Bone marrow (tissue), 2 donors: ENCODE measurements at regions not wholly inside any gene's neighbourhood (a gene's known extent, or its start where the extent isn't known, plus 50 kb on each side); places are given as distances from the start of the nearest gene placed in this dataset.
"Not testable (repeated sequence)": the region's sequence is repeated elsewhere in the genome, so short reads cannot be mapped to it uniquely, and the experiment has no call there.

ENCODE experiments used
- DNase-seq, 2 donors: peaks; one replicate each; lab custom pipeline; 2025; lab: John Stamatoyannopoulos, UW

DNA sequence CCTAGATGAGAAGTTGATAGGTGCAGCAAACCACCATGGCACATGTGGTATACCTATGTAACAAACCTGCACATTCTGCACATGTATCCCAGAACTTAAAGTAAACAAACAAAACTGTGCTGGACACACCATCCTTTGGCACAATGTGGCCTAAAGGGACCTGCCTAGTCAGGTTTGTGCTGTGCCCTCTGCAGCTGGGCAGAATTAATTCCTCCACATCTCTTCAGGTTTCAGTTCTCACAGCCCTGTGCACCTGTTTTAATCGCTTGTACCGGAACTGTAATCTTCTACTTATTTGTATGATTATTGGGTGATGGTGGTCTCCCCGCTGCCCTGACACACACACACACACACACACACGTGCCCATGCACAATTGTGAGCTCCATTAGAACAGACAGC lies 252.7 kb downstream of the ACTR3B start:
- DNase-seq, result no peak

DNA sequence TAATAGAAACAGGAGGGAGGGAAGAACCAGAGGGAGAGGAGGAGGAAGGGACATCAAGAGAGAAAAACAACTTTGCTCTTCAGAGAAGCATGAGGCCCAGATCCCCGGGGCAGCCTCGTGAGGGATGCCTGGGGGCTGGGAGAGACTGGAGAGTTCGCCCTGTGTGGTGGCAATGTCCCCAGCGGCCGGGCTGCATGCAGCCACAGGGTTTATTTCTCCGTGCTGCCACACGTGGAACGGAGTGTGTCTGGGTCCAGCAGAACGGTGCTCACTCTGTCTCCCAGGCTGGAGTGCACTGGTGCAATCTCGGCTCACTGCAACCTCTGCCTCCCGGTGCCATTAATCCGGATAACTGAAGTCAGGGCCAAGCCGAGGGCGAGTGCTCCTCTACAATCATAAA lies 257.7 kb downstream of the ACTR3B start:
- DNase-seq, result no peak

DNA sequence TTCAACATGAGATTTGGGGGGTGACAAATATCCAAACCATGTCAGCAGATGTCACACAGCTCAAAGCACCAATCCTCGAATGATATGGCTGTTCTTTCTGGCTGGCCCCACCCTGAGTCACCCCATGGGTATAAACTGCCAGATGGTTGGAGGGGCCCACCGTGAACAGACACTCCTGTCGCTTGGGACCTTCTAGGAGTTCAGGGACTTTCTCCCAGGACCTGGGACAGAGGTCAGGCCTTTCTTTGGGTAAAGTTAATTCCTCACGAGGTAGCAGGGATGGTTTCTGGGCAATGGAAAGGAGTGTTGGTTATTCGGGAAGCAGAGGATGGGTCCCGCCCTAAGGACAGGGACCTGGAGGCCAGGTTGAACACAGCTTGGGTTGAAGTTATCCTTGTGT lies 262.0 kb downstream of the ACTR3B start:
- DNase-seq, result no peak

DNA sequence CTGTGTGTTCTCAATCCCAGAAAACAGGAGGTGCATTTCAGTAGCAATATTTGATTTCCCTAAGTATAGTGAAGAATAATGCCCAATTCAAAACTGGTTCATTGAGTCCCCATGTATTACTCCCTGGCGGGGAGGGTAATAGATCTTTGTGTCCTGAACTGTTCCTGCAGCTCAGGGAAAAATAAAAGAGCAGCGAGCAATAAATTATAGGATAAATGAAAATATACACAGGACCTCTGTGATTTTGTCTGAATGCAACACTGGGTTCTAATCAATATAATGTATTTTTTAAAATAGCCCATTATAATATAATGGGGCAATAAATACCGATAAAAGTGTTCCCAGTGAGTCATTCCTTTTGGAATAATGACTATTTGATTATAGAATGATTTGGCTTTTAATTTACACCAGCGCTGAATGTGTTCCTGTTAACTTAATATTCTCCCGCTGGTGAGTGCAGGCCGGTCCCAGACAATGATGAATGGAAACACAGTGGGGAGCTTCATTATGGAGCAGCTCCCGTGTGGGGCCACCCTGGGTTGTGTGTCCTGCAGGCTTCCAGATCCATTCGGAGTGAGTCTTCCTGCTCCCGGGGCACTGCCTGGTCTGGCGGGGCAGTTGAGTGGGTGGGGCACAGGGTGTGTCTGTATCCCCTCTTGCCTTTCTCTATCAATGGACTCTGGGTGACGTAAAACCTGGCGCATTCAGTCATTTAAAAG lies 263.1 kb downstream of the ACTR3B start:
- no peak for DNase-seq

DNA sequence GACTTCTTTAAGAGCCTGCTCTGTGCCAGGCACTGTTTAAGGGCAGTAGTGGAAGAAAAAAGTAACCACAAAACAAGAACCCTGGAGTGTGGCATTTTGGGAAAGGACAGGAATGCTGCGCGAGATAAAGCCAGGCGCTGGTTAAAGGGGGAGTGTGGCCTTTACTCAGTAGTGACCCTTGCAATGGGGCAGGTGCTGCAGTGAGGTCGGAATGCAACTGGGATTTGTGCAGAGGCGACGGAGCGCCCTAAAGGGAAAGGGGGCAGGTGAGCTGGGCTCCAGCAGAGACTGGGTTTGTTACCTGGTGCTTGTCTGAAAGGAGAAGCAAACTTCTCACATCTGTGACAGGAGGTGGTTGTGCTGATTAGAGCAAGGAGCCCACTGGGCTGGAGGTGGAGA lies 263.6 kb downstream of the ACTR3B start:
- DNase-seq, result no peak

DNA sequence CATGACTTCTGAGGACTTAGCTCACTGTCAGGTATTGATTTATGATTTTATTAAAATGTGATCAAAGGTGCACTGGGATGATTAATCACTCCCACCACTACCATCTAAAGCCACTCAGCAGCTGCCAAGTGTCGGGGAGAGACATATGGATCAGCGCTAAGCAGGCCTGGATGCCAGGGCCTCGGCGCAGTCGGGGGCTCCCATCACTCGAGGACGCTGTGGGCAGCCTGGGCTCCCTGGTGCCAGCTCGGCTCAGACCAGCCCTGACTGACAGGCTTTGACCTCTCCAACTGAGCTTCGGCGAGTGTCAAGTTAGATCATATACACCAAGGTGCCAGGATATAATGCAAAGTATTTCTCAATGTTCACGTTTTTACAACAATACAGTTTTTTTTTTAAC lies 267.7 kb downstream of the ACTR3B start:
- DNase-seq, result no peak

DNA sequence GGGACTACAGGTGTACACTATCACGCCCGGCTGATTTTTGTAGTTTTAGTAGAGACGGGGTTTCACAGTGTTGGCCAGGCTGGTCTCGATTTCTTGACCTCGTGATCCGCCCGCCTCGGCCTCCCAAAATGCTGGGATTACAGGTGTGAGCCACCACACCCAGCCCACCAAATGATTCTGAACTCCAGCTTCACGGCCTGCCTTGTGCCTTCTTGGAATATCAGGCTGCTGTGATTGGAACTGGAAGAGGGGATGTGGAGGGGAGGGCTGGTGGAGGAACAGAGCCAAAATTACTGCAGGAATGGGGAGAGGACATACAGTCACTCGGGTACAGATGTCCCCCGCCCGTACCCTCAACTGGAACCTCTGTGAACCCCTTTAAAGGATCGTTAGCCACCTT lies 268.4 kb downstream of the ACTR3B start:
- no peak for DNase-seq

DNA sequence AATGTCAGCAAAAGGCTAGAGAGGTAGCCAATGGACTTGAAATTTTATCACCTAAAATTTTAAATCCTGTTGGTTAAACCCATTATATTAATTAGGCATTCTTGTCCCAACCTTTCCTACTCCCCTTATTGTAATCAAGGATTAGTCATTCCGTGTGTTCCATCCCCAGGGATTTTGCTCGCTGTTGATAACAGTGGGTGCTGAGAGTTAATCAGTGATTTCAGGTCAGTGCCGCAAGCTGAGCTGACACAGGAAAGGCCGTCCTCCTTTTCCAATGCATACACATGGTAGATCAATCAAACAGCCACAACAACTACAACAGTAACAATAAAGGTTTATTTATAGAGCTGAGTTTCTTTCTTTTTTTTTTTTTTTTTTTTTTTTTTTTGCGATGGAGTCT lies 271.4 kb downstream of the ACTR3B start:
- no peak for DNase-seq

DNA sequence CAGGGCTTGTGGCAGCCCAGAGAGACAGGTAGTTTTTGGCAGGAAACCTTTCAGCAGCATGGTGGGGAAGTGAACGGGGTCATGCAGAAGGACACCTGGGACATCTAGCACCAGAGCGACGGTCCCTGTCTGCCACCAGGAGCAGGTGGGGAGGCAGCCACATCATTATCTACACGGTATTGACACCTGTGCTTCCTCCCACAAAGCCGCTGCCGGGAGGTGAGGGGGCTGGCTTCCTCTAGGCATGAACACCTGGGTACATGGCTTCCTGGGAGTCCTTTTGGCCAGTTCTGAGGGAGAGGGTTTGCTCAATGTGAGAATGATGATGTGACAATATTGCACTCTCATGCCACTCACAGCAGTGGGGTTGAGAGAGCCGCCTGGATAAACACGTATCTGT lies 275.2 kb downstream of the ACTR3B start:
- DNase-seq, result no peak

DNA sequence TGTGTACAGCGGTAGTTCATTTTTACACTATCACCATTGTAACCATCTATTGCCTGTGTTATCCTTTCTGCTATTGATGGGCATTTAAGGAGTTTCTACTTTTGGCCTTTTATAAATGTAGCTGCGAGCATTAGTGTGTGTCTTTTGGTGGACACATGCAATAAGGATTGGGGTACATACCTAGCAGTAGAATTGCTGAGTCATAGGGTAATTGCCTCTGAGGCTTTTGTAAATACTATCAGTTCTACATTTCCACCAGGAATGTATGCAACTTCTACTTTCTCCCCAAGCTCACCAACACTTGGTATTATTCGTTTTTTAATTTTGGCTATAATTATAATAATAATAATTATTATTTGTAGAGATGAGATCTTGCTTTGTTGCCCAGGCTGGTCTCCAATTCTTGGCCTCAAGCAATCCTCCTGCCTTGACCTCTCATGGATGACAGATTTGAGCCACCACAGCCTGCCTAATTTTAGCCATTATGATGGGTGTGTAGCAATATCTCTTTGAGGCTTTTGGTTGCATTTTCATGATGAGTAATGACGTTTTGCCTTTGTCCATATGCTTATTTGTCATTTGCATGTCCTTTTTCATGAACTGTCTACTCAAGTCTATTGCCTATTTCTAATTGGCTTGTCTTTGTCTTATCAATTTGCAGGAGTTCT lies 277.0 kb downstream of the ACTR3B start:
- DNase-seq, result no peak

DNA sequence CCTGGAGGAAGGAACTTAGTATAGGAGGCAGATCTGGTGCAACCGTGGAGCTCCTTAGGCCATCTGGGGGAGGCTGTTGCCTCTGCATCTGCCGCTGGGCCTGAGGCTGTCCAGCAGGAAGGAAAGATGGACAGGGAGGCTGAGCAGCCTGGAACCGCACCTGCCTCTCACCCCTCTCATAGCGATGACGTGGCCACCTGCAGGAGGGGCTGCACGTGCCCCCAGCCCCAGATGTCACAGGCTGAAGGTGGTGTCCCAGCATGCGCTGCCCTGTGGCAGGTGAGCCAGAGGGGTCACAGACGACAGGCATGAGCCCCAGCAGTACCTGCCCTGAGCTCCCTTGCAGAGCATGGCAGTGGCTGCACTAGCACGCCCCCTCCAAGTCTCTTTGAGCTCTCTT lies 283.9 kb downstream of the ACTR3B start:
- no peak for DNase-seq

DNA sequence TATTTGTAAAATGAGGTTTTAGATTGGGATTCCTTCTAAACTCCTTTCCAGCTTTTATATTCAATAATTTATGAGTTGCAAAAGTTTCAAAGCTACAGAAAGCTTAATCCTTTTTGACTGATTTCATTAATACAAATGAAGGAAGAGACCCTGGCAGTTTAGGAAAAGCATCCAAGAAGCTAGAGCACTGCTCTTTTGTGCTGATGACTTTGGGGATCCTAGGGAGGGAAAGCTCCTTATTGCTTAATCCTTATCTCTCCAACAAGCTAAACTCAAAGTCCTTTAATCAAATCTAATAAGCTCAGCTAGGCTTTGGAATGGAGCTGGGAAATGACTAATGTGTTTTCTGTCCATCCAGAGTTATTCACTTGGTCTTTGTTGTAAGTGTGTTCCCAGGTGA lies 285.4 kb downstream of the ACTR3B start:
- DNase-seq, result no peak

DNA sequence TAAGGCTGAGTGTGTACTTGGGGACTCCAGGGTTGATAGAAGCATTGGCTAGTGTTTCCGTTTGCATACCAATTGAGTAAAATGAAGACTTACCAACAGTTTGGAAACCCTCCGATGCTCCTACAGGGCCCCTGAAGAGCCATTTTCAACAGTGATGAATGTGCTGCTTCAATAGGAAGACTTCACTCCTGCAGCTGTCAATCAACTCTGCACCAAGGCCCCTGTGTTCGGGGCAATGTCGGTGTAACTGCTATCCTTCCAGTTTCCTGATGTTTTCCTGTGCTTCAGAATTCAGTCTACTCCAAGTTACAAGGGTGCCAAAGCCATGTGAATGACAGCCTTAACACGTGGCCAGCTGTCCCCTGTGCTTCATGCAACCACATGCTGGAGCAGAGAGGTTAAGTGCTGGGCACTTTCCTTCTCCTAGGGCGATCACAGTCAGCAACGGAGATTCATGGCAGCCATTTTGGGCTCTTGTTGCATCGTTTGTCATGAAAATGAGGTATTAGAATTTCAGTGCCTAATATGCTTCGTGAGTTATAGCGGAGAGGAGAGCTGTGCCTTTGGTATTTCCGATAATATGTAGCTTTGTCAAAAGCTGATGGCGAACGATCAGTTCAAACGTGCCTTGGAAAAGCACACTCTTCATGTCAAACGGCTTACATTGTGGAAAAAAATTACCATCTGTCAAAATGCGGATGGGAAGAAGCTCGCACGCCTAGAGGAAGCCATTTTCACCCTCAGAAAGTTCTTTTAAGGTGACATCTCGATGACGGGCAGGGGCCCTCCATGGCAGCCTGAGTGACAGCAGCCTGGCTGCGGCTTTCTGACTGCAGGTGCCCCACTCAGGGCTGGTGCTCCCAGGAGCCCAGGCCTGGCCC lies 287.8 kb downstream of the ACTR3B start:
- no peak for DNase-seq

DNA sequence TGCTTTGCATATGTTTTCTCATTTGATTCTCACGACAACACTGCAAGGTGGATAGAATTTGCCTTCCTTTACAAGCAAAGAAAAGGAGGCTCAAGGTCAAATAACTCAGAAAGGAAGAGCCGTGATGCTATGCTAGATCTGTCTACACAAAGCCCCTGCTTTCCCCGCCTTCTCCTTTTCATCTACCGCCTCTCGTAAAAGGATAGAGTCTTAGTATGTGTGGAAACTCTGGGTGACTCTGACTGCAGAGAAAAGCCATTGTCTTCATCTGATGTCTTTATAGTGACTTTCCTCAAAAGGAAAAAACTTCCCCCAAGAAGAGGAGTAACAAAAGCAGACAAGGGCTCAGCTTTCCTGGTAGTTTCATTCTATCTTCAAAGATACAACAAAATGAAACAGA lies 292.7 kb downstream of the ACTR3B start:
- DNase-seq, result no peak

DNA sequence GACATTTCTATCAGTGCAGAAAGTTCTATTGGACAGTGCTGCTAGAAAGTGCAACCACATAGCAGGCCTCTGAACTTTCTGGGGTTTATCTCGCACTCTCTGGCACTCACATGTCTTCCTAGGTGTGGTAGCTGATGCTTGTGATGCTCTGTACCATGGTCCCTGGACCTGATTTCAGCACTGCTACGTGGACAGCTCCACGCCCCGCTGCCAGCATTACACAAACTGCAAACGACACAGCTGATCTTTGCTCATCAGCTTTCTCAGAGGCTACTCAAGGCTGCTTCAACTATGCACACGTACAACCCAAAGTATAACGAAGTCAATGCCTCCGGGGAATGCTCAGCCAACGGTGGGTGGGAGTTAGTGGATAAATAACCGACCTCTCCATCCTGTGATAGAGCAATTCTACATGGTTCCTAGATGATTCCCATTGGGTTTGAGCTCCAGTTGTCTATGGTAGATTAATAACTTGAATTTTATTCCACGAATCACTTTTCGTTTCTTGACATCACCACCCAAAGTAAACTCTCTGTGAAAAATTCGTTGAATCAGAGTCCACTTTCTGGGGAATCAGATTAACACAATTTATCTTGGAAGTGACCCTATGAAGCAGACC lies 302.5 kb downstream of the ACTR3B start:
- DNase-seq, result no peak

DNA sequence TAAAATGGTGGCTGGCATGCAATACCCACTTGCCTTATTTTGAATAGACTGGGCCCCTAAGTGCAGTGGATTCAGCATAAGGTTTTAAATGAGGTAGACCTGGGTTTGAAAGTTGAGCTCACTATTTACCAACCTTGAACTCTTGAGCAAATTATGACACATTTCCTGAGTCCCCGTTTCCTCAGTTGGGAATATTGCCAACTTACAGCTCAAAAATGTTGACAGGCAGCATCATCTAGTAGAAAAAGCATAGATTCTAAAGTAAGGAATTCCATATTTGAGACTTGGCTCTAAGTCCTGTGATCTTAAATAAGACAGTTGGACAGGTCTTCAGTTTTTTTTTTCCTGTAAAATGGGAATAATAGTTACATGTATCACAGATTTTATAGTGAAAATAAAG lies 305.5 kb downstream of the ACTR3B start:
- DNase-seq, result no peak

DNA sequence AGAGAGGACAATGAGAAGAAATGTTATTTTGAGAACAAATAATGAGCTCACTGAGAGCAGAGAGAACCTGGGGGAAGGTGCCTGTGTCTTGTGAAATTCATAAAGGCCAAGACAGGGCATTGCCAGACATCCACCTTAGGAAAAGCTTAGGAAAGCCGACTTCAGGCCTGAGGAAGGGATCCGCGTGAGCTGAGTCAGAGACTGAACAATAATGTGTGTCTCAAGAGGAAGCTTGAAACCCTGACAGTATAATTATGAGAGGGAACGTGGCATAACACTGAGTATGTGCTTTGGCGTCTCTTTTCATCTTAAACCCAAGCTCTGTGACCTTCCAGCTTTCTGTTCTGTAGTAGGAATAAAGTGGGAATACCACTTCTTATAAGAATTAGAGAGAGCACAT lies 307.2 kb downstream of the ACTR3B start:
- DNase-seq, result no peak

DNA sequence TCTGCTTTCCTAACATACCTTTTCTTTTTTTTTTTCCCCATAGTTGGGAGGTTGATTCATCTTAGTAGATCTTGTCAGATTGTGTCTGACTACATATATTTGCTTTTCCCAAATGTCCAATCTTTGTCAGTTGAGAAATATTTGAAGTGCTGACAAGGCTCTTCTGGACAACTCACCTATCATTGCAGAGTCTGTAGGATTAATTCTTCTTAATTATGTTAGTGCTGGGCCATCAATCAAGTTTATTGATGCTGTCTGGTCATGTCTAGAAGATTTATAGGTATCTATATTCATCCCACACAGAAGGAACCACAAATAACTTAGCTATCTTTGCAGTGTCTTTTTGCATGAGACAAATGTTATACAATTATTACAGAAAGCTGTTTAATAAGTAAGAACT lies 310.6 kb downstream of the ACTR3B start:
- no peak for DNase-seq

DNA sequence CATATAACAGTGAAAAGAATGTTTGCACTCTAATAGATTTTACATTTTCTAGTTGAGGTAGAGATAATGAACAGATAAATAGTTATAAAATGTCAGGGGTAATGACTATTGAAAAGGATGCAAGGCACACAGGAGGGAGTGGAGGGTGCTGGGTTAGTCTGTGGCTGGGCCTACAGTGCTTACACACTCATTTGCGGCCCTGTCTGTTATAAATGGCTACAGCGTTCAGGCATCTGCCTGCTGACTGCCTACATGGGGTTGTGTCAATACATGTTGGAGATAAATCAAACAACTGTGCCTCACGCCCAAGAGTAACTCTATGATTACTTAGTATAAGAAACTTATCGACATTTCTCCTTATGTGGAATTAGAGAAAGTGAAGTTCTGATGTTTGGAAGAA lies 313.3 kb downstream of the ACTR3B start:
- DNase-seq, result no peak

DNA sequence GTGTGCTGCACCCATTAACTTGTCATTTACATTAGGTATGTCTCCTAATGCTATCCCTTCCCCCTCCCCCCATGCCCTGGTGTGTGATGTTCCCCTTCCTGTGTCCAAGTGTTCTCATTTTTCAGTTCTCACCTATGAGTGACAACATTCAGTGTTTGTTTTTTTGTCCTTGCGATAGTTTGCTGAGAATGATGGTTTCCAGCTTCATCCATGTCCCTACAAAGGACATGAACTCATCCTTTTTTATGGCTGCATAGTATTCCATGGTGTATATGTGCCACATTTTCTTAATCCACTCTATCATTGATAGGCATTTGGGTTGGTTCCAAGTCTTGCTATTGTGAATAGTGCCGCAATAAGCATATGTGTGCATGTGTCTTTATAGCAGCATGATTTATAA lies 316.7 kb downstream of the ACTR3B start:
- DNase-seq, result not testable (repeated sequence)

DNA sequence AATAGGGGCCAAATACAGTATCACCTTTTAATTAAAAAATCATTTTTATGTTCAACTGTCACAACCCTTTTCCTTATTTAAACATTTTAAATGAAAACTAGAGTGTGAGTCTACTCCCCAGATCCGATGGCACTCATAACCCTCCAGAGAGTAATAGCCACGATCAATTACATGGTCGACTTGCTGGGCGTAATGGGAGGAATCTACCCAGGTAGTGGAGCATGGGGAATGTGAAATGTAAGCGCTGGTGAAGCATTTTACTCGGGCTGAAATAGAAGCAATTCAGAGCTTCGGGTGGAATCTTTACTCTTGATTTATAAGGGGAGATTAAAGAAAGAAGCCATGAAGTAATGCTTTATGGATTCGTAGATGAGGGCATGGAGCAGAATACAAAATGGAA lies 321.9 kb downstream of the ACTR3B start:
- DNase-seq, result no peak

DNA sequence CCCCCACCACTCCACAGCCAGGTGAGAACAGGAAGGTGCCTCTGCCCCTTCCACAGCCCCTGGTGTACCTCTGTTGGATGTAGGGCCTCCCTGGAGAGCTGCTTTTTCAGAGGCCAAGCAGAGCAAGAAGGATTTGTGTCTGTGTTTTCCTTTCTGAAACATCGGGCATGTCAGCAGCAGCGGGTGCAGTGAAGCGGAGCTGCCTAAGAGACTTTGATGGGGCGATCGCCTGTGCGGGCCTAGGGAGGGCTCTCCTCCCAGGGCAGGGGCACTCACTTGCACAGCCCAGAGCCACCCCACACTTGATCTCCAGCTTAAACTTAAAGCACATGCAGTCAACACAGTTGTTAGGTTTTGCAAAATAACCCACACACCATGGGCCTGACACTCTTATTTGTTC lies 324.7 kb downstream of the ACTR3B start:
- no peak for DNase-seq

DNA sequence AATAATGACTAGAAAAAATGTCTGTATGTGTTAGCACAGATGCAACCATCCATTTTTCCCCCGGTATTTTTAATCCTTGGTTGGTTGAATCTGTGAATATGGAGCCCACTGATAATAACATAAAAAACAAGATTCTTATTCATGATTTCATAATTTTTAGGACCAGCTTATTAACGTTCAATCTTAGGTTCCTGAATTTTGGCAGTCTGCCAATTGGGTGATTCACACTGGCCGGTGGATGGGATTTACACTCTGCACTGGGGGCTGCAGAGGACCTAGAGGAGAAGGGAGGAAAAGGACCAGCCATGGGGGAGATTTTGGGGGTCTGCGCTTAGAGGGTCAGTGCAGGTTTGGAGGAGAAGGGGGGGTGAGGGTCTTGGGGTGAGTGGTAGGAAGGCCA lies 327.9 kb downstream of the ACTR3B start:
- no peak for DNase-seq
